Osteoblast (primary cell): ENCODE measurements at regions not wholly inside any gene's neighbourhood (a gene's known extent, or its start where the extent isn't known, plus 50 kb on each side); places are given as distances from the start of the nearest gene placed in this dataset.

Source experiments
- DNase-seq: peaks from one replicate; pipeline ENCODE4 v3.0.0; 2011; ENCODE audit warnings: low spot score, mixed read lengths; ENCODE audit not compliant: insufficient read length; ENCODE audit errors: missing footprints
- H2AFZ ChIP-seq: 2 replicates; pipeline ENCODE4 v1.6.0; 2011; ENCODE audit warnings: mild to moderate bottlenecking, low read length
- H3K27ac ChIP-seq: 2 replicates; pipeline ENCODE4 v1.5.1; 2011; ENCODE audit warnings: mild to moderate bottlenecking, low read depth, low read length, moderate library complexity
- H3K27me3 ChIP-seq: 2 replicates; pipeline ENCODE4 v1.6.0; 2012; ENCODE audit warnings: mild to moderate bottlenecking, control low read depth, inconsistent platforms, low read length, moderate library complexity; ENCODE audit not compliant: insufficient read depth
- H3K36me3 ChIP-seq: 2 replicates; pipeline ENCODE4 v1.5.1; 2011; ENCODE audit warnings: mild to moderate bottlenecking, low read length, control low read depth, moderate library complexity; ENCODE audit not compliant: insufficient read depth
- H3K4me1 ChIP-seq: 2 replicates; pipeline ENCODE4 v1.5.1; 2011; ENCODE audit warnings: mild to moderate bottlenecking, low read length, control low read depth, moderate library complexity; ENCODE audit not compliant: insufficient read depth
- H3K4me2 ChIP-seq: 2 replicates; pipeline ENCODE4 v1.6.0; 2011; ENCODE audit warnings: mild to moderate bottlenecking, low read length; ENCODE audit not compliant: insufficient read depth
- H3K4me3 ChIP-seq: fragments of 200-600 bp; sonication (generic); 3 replicates; pipeline ENCODE4 v1.5.1; 2012; ENCODE audit warnings: mild to moderate bottlenecking, low read length, inconsistent platforms; ENCODE audit not compliant: insufficient read depth
- H3K79me2 ChIP-seq: 2 replicates; pipeline ENCODE4 v1.6.0; 2012; ENCODE audit warnings: mild to moderate bottlenecking, low read length, control low read depth, inconsistent platforms; ENCODE audit not compliant: insufficient read depth
- H3K9me3 ChIP-seq: 2 replicates; pipeline ENCODE4 v1.5.1; 2011; ENCODE audit warnings: low read depth, low read length, control low read depth
- H4K20me1 ChIP-seq: 2 replicates; pipeline ENCODE4 v1.6.0; 2012; ENCODE audit warnings: mild to moderate bottlenecking, low read length, control low read depth; ENCODE audit not compliant: insufficient read depth
- TF ChIP-seq, protein P1 (sequence below): IDR thresholded peaks from 2 replicates; pipeline ENCODE4 v1.5.1; 2011; ENCODE audit warnings: mild to moderate bottlenecking, low read depth, low read length, moderate library complexity; ENCODE audit errors: extremely low read depth

DNA sequence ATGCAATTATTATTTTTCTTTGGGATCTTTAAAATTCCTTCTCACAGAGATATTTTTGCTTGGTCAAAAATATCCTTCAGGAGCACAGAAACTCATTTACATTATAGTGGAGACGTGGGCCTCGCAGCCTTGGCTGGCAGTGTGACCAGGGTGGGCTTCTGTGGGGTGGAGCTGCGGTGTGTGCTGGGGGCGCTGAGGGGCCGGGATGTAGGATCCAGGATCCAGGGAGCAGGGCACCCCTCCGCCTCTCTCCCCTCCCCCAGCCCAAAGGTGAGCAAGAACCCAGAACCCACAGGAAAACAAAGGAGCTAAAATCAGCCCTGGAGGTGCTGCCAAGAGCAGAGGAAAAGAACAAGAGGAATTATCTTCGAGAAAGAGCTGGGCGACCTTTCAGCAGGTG is 79.1 kb upstream of the OLFM1 start:
- Histone ChIP-seq H3K36me3 (no peaks in the 10 kb centered on the region), H3K4me3 (no peak overlapping the region), H3K4me2 (no peak overlapping the region), H3K4me1 (no peaks in the 10 kb centered on the region), H2AFZ (no peak overlapping the region), H3K27me3 (peaks cover 2% of the 10 kb centered on the region), H3K79me2 (no peaks in the 10 kb centered on the region), H3K9me3 (no peaks in the 10 kb centered on the region), H3K27ac (no peak overlapping the region), H4K20me1 (no peaks in the 10 kb centered on the region)
- TF ChIP-seq, protein P1, sequence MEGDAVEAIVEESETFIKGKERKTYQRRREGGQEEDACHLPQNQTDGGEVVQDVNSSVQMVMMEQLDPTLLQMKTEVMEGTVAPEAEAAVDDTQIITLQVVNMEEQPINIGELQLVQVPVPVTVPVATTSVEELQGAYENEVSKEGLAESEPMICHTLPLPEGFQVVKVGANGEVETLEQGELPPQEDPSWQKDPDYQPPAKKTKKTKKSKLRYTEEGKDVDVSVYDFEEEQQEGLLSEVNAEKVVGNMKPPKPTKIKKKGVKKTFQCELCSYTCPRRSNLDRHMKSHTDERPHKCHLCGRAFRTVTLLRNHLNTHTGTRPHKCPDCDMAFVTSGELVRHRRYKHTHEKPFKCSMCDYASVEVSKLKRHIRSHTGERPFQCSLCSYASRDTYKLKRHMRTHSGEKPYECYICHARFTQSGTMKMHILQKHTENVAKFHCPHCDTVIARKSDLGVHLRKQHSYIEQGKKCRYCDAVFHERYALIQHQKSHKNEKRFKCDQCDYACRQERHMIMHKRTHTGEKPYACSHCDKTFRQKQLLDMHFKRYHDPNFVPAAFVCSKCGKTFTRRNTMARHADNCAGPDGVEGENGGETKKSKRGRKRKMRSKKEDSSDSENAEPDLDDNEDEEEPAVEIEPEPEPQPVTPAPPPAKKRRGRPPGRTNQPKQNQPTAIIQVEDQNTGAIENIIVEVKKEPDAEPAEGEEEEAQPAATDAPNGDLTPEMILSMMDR: no peak
- no peak for DNase-seq

DNA sequence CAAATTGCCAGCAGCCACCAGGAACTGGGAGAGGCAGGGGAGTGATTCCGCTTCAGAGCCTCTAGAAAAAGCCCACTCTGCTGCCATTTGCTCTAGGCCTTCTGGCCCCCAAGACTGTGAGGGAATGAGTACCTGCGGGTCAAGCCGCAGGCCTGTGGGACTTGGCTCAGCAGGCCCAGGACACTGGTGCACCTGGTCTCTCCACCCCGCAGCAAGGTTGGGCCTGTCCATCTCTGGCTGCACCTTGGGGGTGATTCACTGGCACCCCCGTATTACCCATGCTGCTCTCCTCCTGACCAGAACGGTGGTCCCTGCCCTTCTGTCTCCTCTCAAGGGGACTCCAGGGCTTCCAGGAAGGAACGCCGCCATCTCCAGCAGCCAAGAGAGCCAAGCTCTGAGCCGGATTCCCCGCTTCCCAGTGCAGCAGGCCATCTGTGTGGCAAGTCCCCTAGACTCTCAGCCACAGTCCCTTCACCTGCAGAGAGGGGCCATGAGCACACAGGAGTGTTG is 78.4 kb upstream of the OLFM1 start:
- no peak overlapping the region for H3K4me2 ChIP-seq
- H3K27ac ChIP-seq: no peak overlapping the region
- peaks cover 2% of the 10 kb centered on the region for H3K27me3 ChIP-seq
- no peak overlapping the region for H3K4me3 ChIP-seq
- no peaks in the 10 kb centered on the region for H3K4me1 ChIP-seq
- no peaks in the 10 kb centered on the region for H3K36me3 ChIP-seq
- DNase-seq: no peak
- no peaks in the 10 kb centered on the region for H3K9me3 ChIP-seq
- TF ChIP-seq, protein P1: no peak
- no peaks in the 10 kb centered on the region for H4K20me1 ChIP-seq
- no peaks in the 10 kb centered on the region for H3K79me2 ChIP-seq
- H2AFZ ChIP-seq: no peak overlapping the region

DNA sequence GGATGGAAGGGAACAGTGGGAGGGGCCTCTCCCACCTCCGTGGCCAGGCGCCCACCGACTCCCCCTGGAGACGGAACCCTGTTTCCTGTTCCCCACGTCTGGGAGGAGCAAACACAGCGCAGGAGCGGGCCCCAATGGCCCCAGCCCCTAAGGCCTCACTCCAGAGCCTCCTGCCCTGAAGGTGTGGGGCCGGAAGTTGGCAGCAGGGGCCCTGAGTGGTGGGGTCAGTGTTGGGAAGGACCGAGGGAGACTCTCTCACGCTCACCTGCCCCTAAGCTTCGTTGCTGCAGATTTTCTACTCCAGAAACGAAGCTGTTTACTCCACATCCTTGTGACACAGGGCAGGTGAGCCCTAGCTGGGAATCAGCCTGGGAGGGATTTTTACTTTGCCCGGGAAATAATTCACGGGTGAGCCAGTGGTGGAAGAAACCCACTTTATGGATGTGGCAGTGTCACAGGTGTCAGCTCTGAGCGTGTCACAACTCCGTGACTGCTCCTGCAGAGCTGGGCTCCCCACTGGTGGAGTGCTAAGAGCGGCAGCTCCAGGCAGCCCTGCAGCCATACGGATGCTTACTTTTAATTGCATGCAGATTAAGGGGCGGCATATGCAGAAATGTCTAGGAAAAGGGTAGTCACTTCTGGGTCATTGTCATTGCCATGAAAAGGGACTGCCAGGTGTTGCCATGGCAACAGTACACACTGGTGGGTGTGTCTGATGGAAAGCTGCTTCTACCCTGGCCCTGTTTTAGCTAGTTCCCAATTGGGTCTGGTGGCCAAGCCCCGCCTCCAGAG is 77.5 kb upstream of the OLFM1 start:
- DNase-seq: peak; percentile 49
- Histone ChIP-seq H2AFZ (no peak overlapping the region), H3K36me3 (no peaks in the 10 kb centered on the region), H3K27ac (no peak overlapping the region), H3K4me1 (no peaks in the 10 kb centered on the region), H3K27me3 (peaks cover 2% of the 10 kb centered on the region), H3K4me2 (no peak overlapping the region), H3K79me2 (no peaks in the 10 kb centered on the region), H4K20me1 (no peaks in the 10 kb centered on the region), H3K9me3 (no peaks in the 10 kb centered on the region), H3K4me3 (no peak overlapping the region)
- TF ChIP-seq, protein P1: no peak

DNA sequence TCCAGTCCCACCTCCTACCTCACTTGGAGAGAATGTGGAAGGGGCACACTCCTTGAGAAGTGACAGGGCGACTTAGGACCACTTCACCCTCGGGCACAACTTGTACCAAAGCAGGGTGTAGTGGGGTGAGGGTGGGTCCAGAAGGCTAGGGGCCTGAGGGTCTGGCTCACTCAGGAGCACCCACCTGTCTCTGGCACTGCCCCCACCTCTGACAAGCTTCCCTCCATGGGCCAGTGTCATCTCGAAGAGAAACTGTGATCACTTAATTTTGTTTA is 76.9 kb upstream of the OLFM1 start:
- peak; percentile 41 for DNase-seq
- Histone ChIP-seq H3K4me3 (no peak overlapping the region), H3K9me3 (no peaks in the 10 kb centered on the region), H3K4me2 (no peak overlapping the region), H2AFZ (no peak overlapping the region), H3K79me2 (no peaks in the 10 kb centered on the region), H3K27me3 (peaks cover 2% of the 10 kb centered on the region), H3K4me1 (no peaks in the 10 kb centered on the region), H3K36me3 (no peaks in the 10 kb centered on the region), H4K20me1 (no peaks in the 10 kb centered on the region), H3K27ac (no peak overlapping the region)
- TF ChIP-seq, protein P1: no peak
